ENCODE measurements at regions not wholly inside any gene's neighbourhood (a gene's known extent, or its start where the extent isn't known, plus 50 kb on each side); places are given as distances from the start of the nearest gene placed in this dataset.

DNA sequence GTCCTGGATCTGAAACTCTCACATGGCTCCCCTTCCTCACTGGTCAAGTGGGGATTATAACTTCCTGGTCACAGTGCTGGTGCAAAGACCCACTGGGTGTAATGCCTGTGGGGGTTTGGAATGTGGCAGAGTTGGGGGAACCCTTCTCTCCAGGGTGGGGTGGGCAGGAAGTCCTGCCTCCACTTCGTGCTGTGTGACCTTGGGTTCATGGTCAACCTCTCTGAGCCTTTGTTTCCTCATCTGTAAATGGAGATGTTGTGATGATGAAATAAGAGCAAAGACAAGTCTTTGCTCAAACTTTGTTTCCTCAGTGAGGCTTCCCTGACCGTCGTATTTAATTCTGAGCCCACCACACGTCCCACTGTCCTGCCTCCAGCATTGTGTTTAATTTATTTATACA lies 564.7 kb downstream of the PTPRU start:
- intact Hi-C loops (cut with micrococcal nuclease; ENCODE audit: unreplicated experiment), result no loop called here
- no peak for FAIRE-seq
- no peak overlapping the region for H3K27ac ChIP-seq (ENCODE audit: control insufficient read depth, insufficient read depth)
- ChIA-PET SMC1A (ENCODE audit: uncharacterized antibody, unreplicated experiment) (no interaction called here), CTCF (no interaction called here), POLR2A (no interaction called here), RAD21 (ENCODE audit: unreplicated experiment) (no interaction called here)
- H2AFZ ChIP-seq (ENCODE audit: control insufficient read depth, low read depth, low read length), result no peak overlapping the region
- no peak overlapping the region for H3K4me3 ChIP-seq
- DNase-seq (ENCODE audit: low read depth, low spot score), result no peak
- no peak overlapping the region for H3K9ac ChIP-seq (ENCODE audit: control insufficient read depth, insufficient read depth, low read length)
- no peaks in the 10 kb centered on the region; a peak in 2 of 4 replicates for H3K27me3 ChIP-seq (replicated peaks in 1 of 2; ENCODE audit: control insufficient read depth in 2 of 2, insufficient read depth in 2 of 2, low read length in 1 of 2)
- H3K4me2 ChIP-seq (ENCODE audit: control insufficient read depth, insufficient read depth), result no peak overlapping the region
- H3K4me1 ChIP-seq (ENCODE audit: control insufficient read depth, insufficient read depth, low read length), result no peaks in the 10 kb centered on the region
- no peaks in the 10 kb centered on the region for H3K36me3 ChIP-seq (ENCODE audit: control insufficient read depth in 2 of 2, insufficient read depth in 2 of 2, low read length in 1 of 2)
- BruUV-seq (replicated peaks), result no TSS peak
- no peaks in the 10 kb centered on the region for H3K79me2 ChIP-seq (ENCODE audit: control insufficient read depth, insufficient read depth, low read length)
- in situ Hi-C loops (cut with MboI), result no loop called here
- WGBS (ENCODE audit: insufficient coverage, insufficient replicate concordance, low lambda C conversion rate, missing lambda C conversion rate), result 19% methylated on average over 4 of the region's 4 CpGs
- H3K9me3 ChIP-seq (replicated peaks; ENCODE audit: control insufficient read depth, insufficient read depth, low read length), result no peaks in the 10 kb centered on the region; the same call in 2 of the 3 replicates
- no peak for ATAC-seq
- H4K20me1 ChIP-seq (ENCODE audit: control insufficient read depth, insufficient read depth), result no peaks in the 10 kb centered on the region
- TF ChIP-seq, protein P1, sequence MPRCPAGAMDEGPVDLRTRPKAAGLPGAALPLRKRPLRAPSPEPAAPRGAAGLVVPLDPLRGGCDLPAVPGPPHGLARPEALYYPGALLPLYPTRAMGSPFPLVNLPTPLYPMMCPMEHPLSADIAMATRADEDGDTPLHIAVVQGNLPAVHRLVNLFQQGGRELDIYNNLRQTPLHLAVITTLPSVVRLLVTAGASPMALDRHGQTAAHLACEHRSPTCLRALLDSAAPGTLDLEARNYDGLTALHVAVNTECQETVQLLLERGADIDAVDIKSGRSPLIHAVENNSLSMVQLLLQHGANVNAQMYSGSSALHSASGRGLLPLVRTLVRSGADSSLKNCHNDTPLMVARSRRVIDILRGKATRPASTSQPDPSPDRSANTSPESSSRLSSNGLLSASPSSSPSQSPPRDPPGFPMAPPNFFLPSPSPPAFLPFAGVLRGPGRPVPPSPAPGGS (IDR thresholded peaks at IDR 0.05; ENCODE audit: borderline replicate concordance, insufficient read depth, low read depth, low read length, poor library complexity, severe bottlenecking), result no peak
- TF ChIP-seq MYB (IDR thresholded peaks at IDR 0.05; ENCODE audit: borderline replicate concordance, low read depth, low read length), result no peak
- TF ChIP-seq, protein P2, sequence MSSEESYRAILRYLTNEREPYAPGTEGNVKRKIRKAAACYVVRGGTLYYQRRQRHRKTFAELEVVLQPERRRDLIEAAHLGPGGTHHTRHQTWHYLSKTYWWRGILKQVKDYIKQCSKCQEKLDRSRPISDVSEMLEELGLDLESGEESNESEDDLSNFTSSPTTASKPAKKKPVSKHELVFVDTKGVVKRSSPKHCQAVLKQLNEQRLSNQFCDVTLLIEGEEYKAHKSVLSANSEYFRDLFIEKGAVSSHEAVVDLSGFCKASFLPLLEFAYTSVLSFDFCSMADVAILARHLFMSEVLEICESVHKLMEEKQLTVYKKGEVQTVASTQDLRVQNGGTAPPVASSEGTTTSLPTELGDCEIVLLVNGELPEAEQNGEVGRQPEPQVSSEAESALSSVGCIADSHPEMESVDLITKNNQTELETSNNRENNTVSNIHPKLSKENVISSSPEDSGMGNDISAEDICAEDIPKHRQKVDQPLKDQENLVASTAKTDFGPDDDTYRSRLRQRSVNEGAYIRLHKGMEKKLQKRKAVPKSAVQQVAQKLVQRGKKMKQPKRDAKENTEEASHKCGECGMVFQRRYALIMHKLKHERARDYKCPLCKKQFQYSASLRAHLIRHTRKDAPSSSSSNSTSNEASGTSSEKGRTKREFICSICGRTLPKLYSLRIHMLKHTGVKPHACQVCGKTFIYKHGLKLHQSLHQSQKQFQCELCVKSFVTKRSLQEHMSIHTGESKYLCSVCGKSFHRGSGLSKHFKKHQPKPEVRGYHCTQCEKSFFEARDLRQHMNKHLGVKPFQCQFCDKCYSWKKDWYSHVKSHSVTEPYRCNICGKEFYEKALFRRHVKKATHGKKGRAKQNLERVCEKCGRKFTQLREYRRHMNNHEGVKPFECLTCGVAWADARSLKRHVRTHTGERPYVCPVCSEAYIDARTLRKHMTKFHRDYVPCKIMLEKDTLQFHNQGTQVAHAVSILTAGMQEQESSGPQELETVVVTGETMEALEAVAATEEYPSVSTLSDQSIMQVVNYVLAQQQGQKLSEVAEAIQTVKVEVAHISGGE (CRISPR knock-in tag; IDR thresholded peaks at IDR 0.05), result no peak
- TF ChIP-seq YY1 (IDR thresholded peaks at IDR 0.05; ENCODE audit: low read depth, low read length), result no peak
- TF ChIP-seq, protein P3, sequence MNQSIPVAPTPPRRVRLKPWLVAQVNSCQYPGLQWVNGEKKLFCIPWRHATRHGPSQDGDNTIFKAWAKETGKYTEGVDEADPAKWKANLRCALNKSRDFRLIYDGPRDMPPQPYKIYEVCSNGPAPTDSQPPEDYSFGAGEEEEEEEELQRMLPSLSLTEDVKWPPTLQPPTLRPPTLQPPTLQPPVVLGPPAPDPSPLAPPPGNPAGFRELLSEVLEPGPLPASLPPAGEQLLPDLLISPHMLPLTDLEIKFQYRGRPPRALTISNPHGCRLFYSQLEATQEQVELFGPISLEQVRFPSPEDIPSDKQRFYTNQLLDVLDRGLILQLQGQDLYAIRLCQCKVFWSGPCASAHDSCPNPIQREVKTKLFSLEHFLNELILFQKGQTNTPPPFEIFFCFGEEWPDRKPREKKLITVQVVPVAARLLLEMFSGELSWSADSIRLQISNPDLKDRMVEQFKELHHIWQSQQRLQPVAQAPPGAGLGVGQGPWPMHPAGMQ (IDR thresholded peaks at IDR 0.05; ENCODE audit: borderline replicate concordance), result no peak
- TF ChIP-seq JUNB (IDR thresholded peaks at IDR 0.05), result no peak
- TF ChIP-seq ETV6 (conservative IDR thresholded peaks at IDR 0.05 in 1 of 2, IDR thresholded peaks at IDR 0.05 in 1 of 2; ENCODE audit: borderline replicate concordance in 1 of 2, low read depth in 1 of 2), result no peak
- no peak for TF ChIP-seq NR2F1 (conservative IDR thresholded peaks at IDR 0.05)
- TF ChIP-seq ZNF592 (IDR thresholded peaks at IDR 0.05), result no peak
- TF ChIP-seq SIX5 (IDR thresholded peaks at IDR 0.05; ENCODE audit: low read depth, low read length, severe bottlenecking), result no peak
- TF ChIP-seq POU2F2 (IDR thresholded peaks at IDR 0.05; ENCODE audit: borderline replicate concordance, low read depth, low read length), result no peak
- TF ChIP-seq PBX3 (IDR thresholded peaks at IDR 0.05; ENCODE audit: insufficient replicate concordance, low read depth, low read length), result no peak
